IMR-90 (cell line): ENCODE measurements at regions not wholly inside any gene's neighbourhood (a gene's known extent, or its start where the extent isn't known, plus 50 kb on each side); places are given as distances from the start of the nearest gene placed in this dataset.

Experiments
- ATAC-seq: fragments of 200-7000 bp; cut with Tn5 transposase; 2 replicates; pipeline ENCODE4 v1.9.1; 2020; ENCODE audit warnings: low read depth, mild to moderate bottlenecking, moderate library complexity
- BruUV-seq: library from RNA; stranded (reverse); fragments of 400-500 nt; replicated peaks from 2 replicates; lab custom pipeline; 2021; lab: Mats Ljungman, UMichigan
- CTCF ChIA-PET: fragments of 300-600 bp; formaldehyde crosslinking; extraction: SDS; loops from one replicate; lab custom pipeline; 2021; ENCODE audit warnings: antibody characterized with exemption; lab: Yijun Ruan, JAX
- POLR2A ChIA-PET: fragments of 300-600 bp; sonication (Branson Sonifier 250); formaldehyde crosslinking; loops from one replicate; lab custom pipeline; 2022; ENCODE audit warnings: antibody characterized with exemption; ENCODE audit not compliant: unreplicated experiment; lab: Charles Lee
- DNase-seq: peaks from one replicate; pipeline ENCODE4 v3.0.0; 2013
- H2AFZ ChIP-seq: replicated peaks from 2 replicates; pipeline ENCODE3; 2013; ENCODE audit warnings: low read length, mild to moderate bottlenecking; ENCODE audit not compliant: poor library complexity
- H2AK5ac ChIP-seq: 2 replicates; pipeline ENCODE4 v1.6.1; 2013; ENCODE audit warnings: low read depth, low read length, inconsistent platforms
- H2AK9ac ChIP-seq: replicated peaks from 2 replicates; pipeline ENCODE3; 2013; ENCODE audit warnings: mild to moderate bottlenecking, low read depth, low read length, moderate library complexity; ENCODE audit not compliant: poor library complexity
- H2BK120ac ChIP-seq: 2 replicates; pipeline ENCODE4 v1.6.1; 2013; ENCODE audit warnings: low read depth, low read length, inconsistent platforms
- H2BK15ac ChIP-seq: 3 replicates; pipeline ENCODE4 v1.6.1; 2013; ENCODE audit warnings: low read depth, low read length, inconsistent platforms
- H2BK20ac ChIP-seq: 2 replicates; pipeline ENCODE4 v1.6.1; 2013; ENCODE audit warnings: low read depth, mild to moderate bottlenecking, inconsistent platforms, low read length, moderate library complexity
- H2BK5ac ChIP-seq: 2 replicates; pipeline ENCODE4 v1.6.1; 2013; ENCODE audit warnings: mild to moderate bottlenecking, low read depth, low read length, inconsistent platforms; ENCODE audit not compliant: poor library complexity, severe bottlenecking
- H3K14ac ChIP-seq: replicated peaks from 2 replicates; pipeline ENCODE4 v1.6.1; 2013; ENCODE audit warnings: low read depth, low read length, inconsistent platforms
- H3K18ac ChIP-seq: 2 replicates; pipeline ENCODE4 v1.6.1; 2013; ENCODE audit warnings: low read depth, low read length, control low read depth
- H3K23ac ChIP-seq: 2 replicates; pipeline ENCODE4 v1.6.1; 2013; ENCODE audit warnings: low read depth, low read length, inconsistent platforms
- H3K27ac ChIP-seq: 2 replicates; pipeline ENCODE4 v1.5.1; 2013; ENCODE audit warnings: mild to moderate bottlenecking, control low read depth, low read length; ENCODE audit not compliant: insufficient read depth
- H3K27me3 ChIP-seq: 2 replicates; pipeline ENCODE4 v1.6.1; 2013; ENCODE audit warnings: low read length; ENCODE audit not compliant: control insufficient read depth, insufficient read depth
- H3K36me3 ChIP-seq: 2 replicates; pipeline ENCODE4 v1.6.1; 2013; ENCODE audit warnings: low read length, mixed read lengths; ENCODE audit not compliant: control insufficient read depth, insufficient read depth
- H3K4ac ChIP-seq: 2 replicates; pipeline ENCODE4 v1.6.1; 2013; ENCODE audit warnings: low read depth, low read length, inconsistent platforms
- H3K4me1 ChIP-seq: 2 replicates; pipeline ENCODE4 v1.6.1; 2013; ENCODE audit warnings: low read length, mixed read lengths; ENCODE audit not compliant: control insufficient read depth, insufficient read depth
- H3K4me2 ChIP-seq: 2 replicates; pipeline ENCODE4 v1.6.1; 2013; ENCODE audit warnings: low read depth, mild to moderate bottlenecking, control low read depth, low read length, moderate library complexity
- H3K4me3 ChIP-seq: 2 replicates; pipeline ENCODE4 v1.5.1; 2013; ENCODE audit warnings: low read depth, mild to moderate bottlenecking, control low read depth, low read length, moderate library complexity; ENCODE audit not compliant: insufficient read depth
- H3K56ac ChIP-seq: 2 replicates; pipeline ENCODE4 v1.6.1; 2013; ENCODE audit warnings: low read length, inconsistent platforms; ENCODE audit not compliant: insufficient read depth; ENCODE audit errors: extremely low read depth
- H3K79me1 ChIP-seq, 2 experiments: 2 replicates each; pipeline ENCODE4 v1.6.1; 2013; ENCODE audit warnings: low read length in 2 of 2, inconsistent platforms in 1 of 2, low read depth in 1 of 2
- H3K9ac ChIP-seq: 2 replicates; pipeline ENCODE4 v1.6.1; 2013; ENCODE audit warnings: low read depth, low read length, control low read depth
- H3K9me1 ChIP-seq: 2 replicates; pipeline ENCODE4 v1.6.1; 2013; ENCODE audit warnings: low read length, inconsistent platforms; ENCODE audit not compliant: insufficient read depth
- H3K9me3 ChIP-seq: 2 replicates; pipeline ENCODE4 v1.6.1; 2013; ENCODE audit warnings: low read length; ENCODE audit not compliant: control insufficient read depth, insufficient read depth
- H4K20me1 ChIP-seq: 2 replicates; pipeline ENCODE4 v1.6.1; 2013; ENCODE audit warnings: low read length, inconsistent platforms; ENCODE audit not compliant: insufficient read depth
- H4K5ac ChIP-seq: 2 replicates; pipeline ENCODE4 v1.6.1; 2013; ENCODE audit warnings: mild to moderate bottlenecking, low read depth, low read length, control low read depth
- H4K8ac ChIP-seq, 2 experiments: 2 replicates each; pipeline ENCODE4 v1.6.1; 2013; ENCODE audit warnings: low read depth in 2 of 2, low read length in 2 of 2, control low read depth in 1 of 2, inconsistent platforms in 1 of 2
- H4K91ac ChIP-seq: 2 replicates; pipeline ENCODE4 v1.6.1; 2013; ENCODE audit warnings: low read depth, low read length, inconsistent platforms; ENCODE audit not compliant: insufficient read depth
- CEBPB ChIP-seq: IDR thresholded peaks from 2 replicates; pipeline ENCODE4 v1.6.1; 2012; ENCODE audit warnings: low read depth, low read length, improper control_type of control experiment
- CHD1 ChIP-seq: IDR thresholded peaks from 2 replicates; pipeline ENCODE4 v1.6.1; 2012; ENCODE audit warnings: low read depth, low read length, improper control_type of control experiment
- FOS ChIP-seq: fragments of 150-350 bp; IDR thresholded peaks from 2 replicates; pipeline ENCODE4 v1.6.1; 2016; ENCODE audit warnings: low read depth, low read length
- MAFK ChIP-seq: IDR thresholded peaks from 2 replicates; pipeline ENCODE4 v1.6.1; 2012; ENCODE audit warnings: low read depth, low read length, improper control_type of control experiment
- MAZ ChIP-seq: IDR thresholded peaks from 2 replicates; pipeline ENCODE4 v1.6.1; 2012; ENCODE audit warnings: low read depth, mild to moderate bottlenecking, low read length, improper control_type of control experiment, moderate library complexity, borderline replicate concordance
- MXI1 ChIP-seq: IDR thresholded peaks from 2 replicates; pipeline ENCODE4 v1.6.1; 2012; ENCODE audit warnings: low read depth, mild to moderate bottlenecking, low read length, moderate library complexity, borderline replicate concordance
- NFE2L2 ChIP-seq: fragments of 150-350 bp; IDR thresholded peaks from 2 replicates; pipeline ENCODE4 v1.6.1; 2016; ENCODE audit warnings: low read depth, mild to moderate bottlenecking, low read length
- POLR2A ChIP-seq: IDR thresholded peaks from 2 replicates; pipeline ENCODE4 v1.6.1; 2012; ENCODE audit warnings: mild to moderate bottlenecking, low read depth, low read length
- RAD21 ChIP-seq: IDR thresholded peaks from 2 replicates; pipeline ENCODE4 v1.6.1; 2012; ENCODE audit warnings: low read length, improper control_type of control experiment
- RCOR1 ChIP-seq: IDR thresholded peaks from 2 replicates; pipeline ENCODE4 v1.6.1; 2012; ENCODE audit warnings: mild to moderate bottlenecking, low read length, improper control_type of control experiment; ENCODE audit not compliant: insufficient replicate concordance
- RFX5 ChIP-seq: IDR thresholded peaks from 2 replicates; pipeline ENCODE4 v1.8.0; 2012; ENCODE audit warnings: low read depth, mild to moderate bottlenecking, low read length, moderate library complexity
- SMC3 ChIP-seq: fragments of 150-350 bp; IDR thresholded peaks from 2 replicates; pipeline ENCODE4 v1.6.1; 2016; ENCODE audit warnings: low read depth, mild to moderate bottlenecking, antibody characterized with exemption, low read length, moderate library complexity
- WGBS, 2 experiments: methylation state at CpG; one replicate each; pipeline versions ENCODE4 v1.1.5 to v1.1.7; 2013; ENCODE audit warnings: missing lambda C conversion rate in 2 of 2; ENCODE audit not compliant: insufficient read length in 1 of 2; ENCODE audit errors: extremely low coverage in 2 of 2; 5-methylcytosine and 5-hydroxymethylcytosine counted together
- dilution Hi-C: fragments of 300-500 bp; cut with HindIII; formaldehyde crosslinking; loops from one replicate; pipeline ENCODE4 v1.14.3; 2018; ENCODE audit warnings: low sequenced_read_pairs; ENCODE audit not compliant: unreplicated experiment
- in situ Hi-C: fragments of 300-500 bp; cut with MboI; formaldehyde crosslinking; loops from 3 replicates; pipeline ENCODE4 v1.14.3; 2019; ENCODE audit warnings: low sequenced_read_pairs, inconsistent platforms, mixed read lengths
- intact Hi-C: fragments of 100-400 bp; cut with micrococcal nuclease; formaldehyde crosslinking; loops from 2 replicates; pipeline ENCODE4 v1.10.0; 2022
- TF ChIP-seq, protein P1 (sequence below): fragments of 150-350 bp; IDR thresholded peaks from 2 replicates; pipeline ENCODE4 v1.6.1; 2017; ENCODE audit warnings: mild to moderate bottlenecking, antibody characterized with exemption, low read length, low read depth
- TF ChIP-seq, protein P2 (sequence below): fragments of 150-350 bp; IDR thresholded peaks from 2 replicates; pipeline ENCODE4 v1.6.1; 2016; ENCODE audit warnings: low read depth, mild to moderate bottlenecking, low read length, moderate library complexity, borderline replicate concordance
- TF ChIP-seq, protein P3 (sequence below): conservative IDR thresholded peaks from 2 replicates; pipeline ENCODE4 v1.5.1; 2012; ENCODE audit warnings: mild to moderate bottlenecking, low read depth, low read length, improper control_type of control experiment

DNA sequence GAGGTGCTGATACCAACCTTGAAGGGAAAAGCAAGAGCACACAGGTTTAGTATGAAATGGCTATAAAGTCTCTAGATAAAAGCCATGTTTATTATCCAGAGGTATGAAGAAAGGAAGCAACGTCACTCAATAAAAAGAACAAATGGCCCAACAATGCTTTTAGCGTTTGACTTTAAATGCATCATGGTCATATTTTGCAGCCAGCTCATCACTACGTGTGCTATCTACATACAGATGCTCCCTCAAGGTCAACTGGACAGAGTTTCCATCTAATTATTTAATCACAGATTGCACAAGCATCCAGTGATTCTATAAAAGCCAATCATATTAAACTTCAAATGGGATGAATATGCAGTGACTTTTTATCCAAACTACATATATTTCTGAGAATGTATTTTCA is 127.6 kb upstream of the SYNDIG1 start:
- Histone ChIP-seq H3K23ac (no peak overlapping the region), H2AK9ac (no peak overlapping the region), H3K27me3 (no peaks in the 10 kb centered on the region), H4K20me1 (no peaks in the 10 kb centered on the region), H3K4me1 (no peaks in the 10 kb centered on the region), H3K4ac (no peak overlapping the region), H3K79me1 (no peaks in the 10 kb centered on the region), H2BK5ac (no peak overlapping the region), H2BK120ac (no peak overlapping the region), H3K4me2 (no peak overlapping the region), H3K9me1 (no peaks in the 10 kb centered on the region), H3K9me3 (no peaks in the 10 kb centered on the region), H3K4me3 (no peak overlapping the region), H4K5ac (no peak overlapping the region), H3K9ac (no peak overlapping the region), H3K18ac (no peak overlapping the region), H2AK5ac (no peak overlapping the region), H2BK15ac (no peak overlapping the region), H4K91ac (no peak overlapping the region), H2AFZ (no peak overlapping the region), H3K14ac (no peak overlapping the region), H3K56ac (no peak overlapping the region), H3K27ac (no peak overlapping the region), H3K36me3 (no peaks in the 10 kb centered on the region), H4K8ac (no peak overlapping the region), H2BK20ac (no peak overlapping the region)
- in situ Hi-C loops, result no loop called here
- no peak for DNase-seq
- no peak for TF ChIP-seq FOS
- no peak for TF ChIP-seq MAFK
- TF ChIP-seq, protein P1, sequence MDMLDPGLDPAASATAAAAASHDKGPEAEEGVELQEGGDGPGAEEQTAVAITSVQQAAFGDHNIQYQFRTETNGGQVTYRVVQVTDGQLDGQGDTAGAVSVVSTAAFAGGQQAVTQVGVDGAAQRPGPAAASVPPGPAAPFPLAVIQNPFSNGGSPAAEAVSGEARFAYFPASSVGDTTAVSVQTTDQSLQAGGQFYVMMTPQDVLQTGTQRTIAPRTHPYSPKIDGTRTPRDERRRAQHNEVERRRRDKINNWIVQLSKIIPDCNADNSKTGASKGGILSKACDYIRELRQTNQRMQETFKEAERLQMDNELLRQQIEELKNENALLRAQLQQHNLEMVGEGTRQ, result no peak
- TF ChIP-seq, protein P2, sequence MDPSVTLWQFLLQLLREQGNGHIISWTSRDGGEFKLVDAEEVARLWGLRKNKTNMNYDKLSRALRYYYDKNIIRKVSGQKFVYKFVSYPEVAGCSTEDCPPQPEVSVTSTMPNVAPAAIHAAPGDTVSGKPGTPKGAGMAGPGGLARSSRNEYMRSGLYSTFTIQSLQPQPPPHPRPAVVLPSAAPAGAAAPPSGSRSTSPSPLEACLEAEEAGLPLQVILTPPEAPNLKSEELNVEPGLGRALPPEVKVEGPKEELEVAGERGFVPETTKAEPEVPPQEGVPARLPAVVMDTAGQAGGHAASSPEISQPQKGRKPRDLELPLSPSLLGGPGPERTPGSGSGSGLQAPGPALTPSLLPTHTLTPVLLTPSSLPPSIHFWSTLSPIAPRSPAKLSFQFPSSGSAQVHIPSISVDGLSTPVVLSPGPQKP, result no peak
- TF ChIP-seq, protein P3, sequence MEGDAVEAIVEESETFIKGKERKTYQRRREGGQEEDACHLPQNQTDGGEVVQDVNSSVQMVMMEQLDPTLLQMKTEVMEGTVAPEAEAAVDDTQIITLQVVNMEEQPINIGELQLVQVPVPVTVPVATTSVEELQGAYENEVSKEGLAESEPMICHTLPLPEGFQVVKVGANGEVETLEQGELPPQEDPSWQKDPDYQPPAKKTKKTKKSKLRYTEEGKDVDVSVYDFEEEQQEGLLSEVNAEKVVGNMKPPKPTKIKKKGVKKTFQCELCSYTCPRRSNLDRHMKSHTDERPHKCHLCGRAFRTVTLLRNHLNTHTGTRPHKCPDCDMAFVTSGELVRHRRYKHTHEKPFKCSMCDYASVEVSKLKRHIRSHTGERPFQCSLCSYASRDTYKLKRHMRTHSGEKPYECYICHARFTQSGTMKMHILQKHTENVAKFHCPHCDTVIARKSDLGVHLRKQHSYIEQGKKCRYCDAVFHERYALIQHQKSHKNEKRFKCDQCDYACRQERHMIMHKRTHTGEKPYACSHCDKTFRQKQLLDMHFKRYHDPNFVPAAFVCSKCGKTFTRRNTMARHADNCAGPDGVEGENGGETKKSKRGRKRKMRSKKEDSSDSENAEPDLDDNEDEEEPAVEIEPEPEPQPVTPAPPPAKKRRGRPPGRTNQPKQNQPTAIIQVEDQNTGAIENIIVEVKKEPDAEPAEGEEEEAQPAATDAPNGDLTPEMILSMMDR, result no peak
- no peak for TF ChIP-seq RAD21
- TF ChIP-seq NFE2L2, result no peak
- TF ChIP-seq MAZ, result no peak
- TF ChIP-seq RCOR1, result no peak
- no peak for TF ChIP-seq POLR2A
- TF ChIP-seq RFX5, result no peak
- no peak for TF ChIP-seq CEBPB
- no peak for TF ChIP-seq CHD1
- TF ChIP-seq SMC3, result no peak
- no peak for TF ChIP-seq MXI1
- intact Hi-C loops, result no loop called here
- BruUV-seq, result no TSS peak
- CTCF ChIA-PET, result no interaction called here
- WGBS, 2 experiments, result no CpG with 5 or more reads among the region's 3 CpGs
- POLR2A ChIA-PET, result no interaction called here
- dilution Hi-C loops, result no loop called here
- no peak for ATAC-seq
